H9 (cell line): ENCODE measurements at regions not wholly inside any gene's neighbourhood (a gene's known extent, or its start where the extent isn't known, plus 50 kb on each side); places are given as distances from the start of the nearest gene placed in this dataset.

Experiments used
- DNase-seq: peaks from one replicate; pipeline ENCODE4 v3.0.0-alpha.2; 2017
- H2AFZ ChIP-seq: one replicate; pipeline ENCODE4 v1.6.1; 2013; ENCODE audit warnings: mild to moderate bottlenecking, low read length, control low read depth, moderate library complexity
- H2AK5ac ChIP-seq: 2 replicates; pipeline ENCODE4 v1.6.1; 2013; ENCODE audit warnings: low read length, control low read depth, mixed read lengths; ENCODE audit not compliant: insufficient read length
- H2BK120ac ChIP-seq: one replicate; pipeline ENCODE4 v1.6.1; 2013; ENCODE audit warnings: low read depth, mild to moderate bottlenecking, low read length, control low read depth, inconsistent platforms; ENCODE audit not compliant: poor library complexity, severe bottlenecking
- H2BK12ac ChIP-seq: 2 replicates; pipeline ENCODE4 v1.6.1; 2013; ENCODE audit warnings: low read length, control low read depth, mixed read lengths, low read depth; ENCODE audit not compliant: insufficient read length
- H2BK15ac ChIP-seq: 2 replicates; pipeline ENCODE4 v1.6.1; 2013; ENCODE audit warnings: low read depth, low read length, control low read depth
- H2BK20ac ChIP-seq: one replicate; pipeline ENCODE4 v1.6.1; 2013; ENCODE audit warnings: low read depth, mild to moderate bottlenecking, low read length, control low read depth, inconsistent platforms; ENCODE audit not compliant: poor library complexity, severe bottlenecking
- H2BK5ac ChIP-seq: 2 replicates; pipeline ENCODE4 v1.6.1; 2013; ENCODE audit warnings: low read length, control low read depth, mixed read lengths; ENCODE audit not compliant: insufficient read length
- H3K14ac ChIP-seq: 2 replicates; pipeline ENCODE4 v1.6.1; 2013; ENCODE audit warnings: low read length, control low read depth; ENCODE audit not compliant: insufficient read depth
- H3K18ac ChIP-seq: 2 replicates; pipeline ENCODE4 v1.6.1; 2013; ENCODE audit warnings: low read depth, mild to moderate bottlenecking, mixed read lengths, low read length, control low read depth; ENCODE audit not compliant: insufficient read length
- H3K23ac ChIP-seq: 2 replicates; pipeline ENCODE4 v1.6.1; 2013; ENCODE audit warnings: low read length, control low read depth, mixed read lengths, low read depth; ENCODE audit not compliant: insufficient read length
- H3K23me2 ChIP-seq: 2 replicates; pipeline ENCODE4 v1.6.1; 2013; ENCODE audit warnings: low read depth, mild to moderate bottlenecking, mixed read lengths, low read length, control low read depth; ENCODE audit not compliant: insufficient read length, poor library complexity, severe bottlenecking
- H3K27ac ChIP-seq: 2 replicates; pipeline ENCODE4 v1.5.1; 2013; ENCODE audit warnings: low read length, control low read depth, mixed read lengths, low read depth; ENCODE audit not compliant: insufficient read length
- H3K27me3 ChIP-seq: 2 replicates; pipeline ENCODE4 v1.6.1; 2013; ENCODE audit warnings: low read length, control low read depth, inconsistent platforms; ENCODE audit not compliant: insufficient read depth
- H3K4ac ChIP-seq: 2 replicates; pipeline ENCODE4 v1.6.1; 2013; ENCODE audit warnings: low read depth, mild to moderate bottlenecking, control low read depth, inconsistent platforms, low read length, moderate library complexity
- H3K4me1 ChIP-seq: 2 replicates; pipeline ENCODE4 v1.6.1; 2013; ENCODE audit warnings: low read length, control low read depth, inconsistent platforms; ENCODE audit not compliant: insufficient read depth
- H3K4me2 ChIP-seq: 2 replicates; pipeline ENCODE4 v1.6.1; 2013; ENCODE audit warnings: low read length, control low read depth, mixed read lengths; ENCODE audit not compliant: insufficient read length, insufficient read depth
- H3K56ac ChIP-seq: 2 replicates; pipeline ENCODE4 v1.6.1; 2013; ENCODE audit warnings: low read depth, mild to moderate bottlenecking, mixed read lengths, low read length, control low read depth; ENCODE audit not compliant: insufficient read length
- H3K79me1 ChIP-seq: 2 replicates; pipeline ENCODE4 v1.6.1; 2013; ENCODE audit warnings: low read depth, mild to moderate bottlenecking, moderate library complexity, low read length, control low read depth, inconsistent platforms; ENCODE audit not compliant: insufficient read depth, poor library complexity, severe bottlenecking
- H3K79me2 ChIP-seq: 2 replicates; pipeline ENCODE4 v1.6.1; 2013; ENCODE audit warnings: low read length, control low read depth, inconsistent platforms; ENCODE audit not compliant: insufficient read depth
- H3K9ac ChIP-seq: 2 replicates; pipeline ENCODE4 v1.6.1; 2013; ENCODE audit warnings: low read length, control low read depth, mixed read lengths; ENCODE audit not compliant: insufficient read length; ENCODE audit errors: extremely low read depth
- H3K9me3 ChIP-seq: one replicate; pipeline ENCODE4 v1.6.1; 2013; ENCODE audit warnings: low read depth, low read length, inconsistent platforms; ENCODE audit not compliant: control insufficient read depth
- H3T11ph ChIP-seq: one replicate; pipeline ENCODE4 v1.6.1; 2013; ENCODE audit warnings: mild to moderate bottlenecking, low read length, control low read depth, inconsistent platforms
- H4K20me1 ChIP-seq: one replicate; pipeline ENCODE4 v1.6.1; 2013; ENCODE audit not compliant: control insufficient read depth, insufficient read length, insufficient read depth
- H4K5ac ChIP-seq: 2 replicates; pipeline ENCODE4 v1.6.1; 2013; ENCODE audit warnings: low read depth, mild to moderate bottlenecking, mixed read lengths, low read length, control low read depth; ENCODE audit not compliant: insufficient read length
- H4K8ac ChIP-seq: replicated peaks from 2 replicates; pipeline ENCODE4 v1.6.1; 2013; ENCODE audit warnings: low read length, control low read depth, mixed read lengths, low read depth; ENCODE audit not compliant: insufficient read length
- H4K91ac ChIP-seq: 2 replicates; pipeline ENCODE4 v1.6.1; 2013; ENCODE audit warnings: low read depth, mild to moderate bottlenecking, moderate library complexity, mixed read lengths, low read length, control low read depth; ENCODE audit not compliant: insufficient read length
- H3K27ac Mint-ChIP-seq, 3 experiments: 2 replicates in 2 of 3; 3 replicates in 1 of 3; pipeline ENCODE4 v1.8.0; 2020 to 2021; ENCODE audit warnings: mixed read lengths in 3 of 3, mild to moderate bottlenecking in 1 of 3, moderate library complexity in 1 of 3
- H3K27me3 Mint-ChIP-seq: 2 replicates; pipeline ENCODE4 v1.8.0; 2021; ENCODE audit warnings: low read depth, mild to moderate bottlenecking, moderate library complexity, mixed read lengths
- H3K36me3 Mint-ChIP-seq, 3 experiments: 2 replicates in 2 of 3; 3 replicates in 1 of 3; pipeline ENCODE4 v1.8.0; 2020 to 2021; ENCODE audit warnings: low read depth in 3 of 3, mixed read lengths in 3 of 3; ENCODE audit not compliant: insufficient read depth in 1 of 3
- H3K4me1 Mint-ChIP-seq, 2 experiments: 2 replicates each; pipeline ENCODE4 v1.8.0; 2020; ENCODE audit warnings: mixed read lengths in 2 of 2
- H3K4me3 Mint-ChIP-seq, 2 experiments: 2 replicates in 1 of 2; 3 replicates in 1 of 2; pipeline ENCODE4 v1.8.0; 2020 to 2021; ENCODE audit warnings: mild to moderate bottlenecking in 2 of 2, mixed read lengths in 2 of 2, moderate library complexity in 1 of 2
- H3K9me3 Mint-ChIP-seq, 2 experiments: 2 replicates in 1 of 2; 3 replicates in 1 of 2; pipeline ENCODE4 v1.8.0; 2020; ENCODE audit warnings: mild to moderate bottlenecking in 2 of 2, mixed read lengths in 2 of 2, moderate library complexity in 1 of 2
- WGBS: extraction: QIAGEN DNeasy Blood & Tissue Kit; methylation state at CpG from one replicate; pipeline ENCODE4 v1.1.7; 2013; ENCODE audit warnings: missing lambda C conversion rate, low lambda C conversion rate, mixed read lengths; ENCODE audit not compliant: insufficient read length; ENCODE audit errors: extremely low coverage; 5-methylcytosine and 5-hydroxymethylcytosine counted together
- TF ChIP-seq, protein P1 (sequence below): fragments of 200-600 bp; sonication (generic); conservative IDR thresholded peaks from 3 replicates; pipeline ENCODE4 v1.8.0; 2021; ENCODE audit warnings: antibody characterized with exemption, mild to moderate bottlenecking

DNA sequence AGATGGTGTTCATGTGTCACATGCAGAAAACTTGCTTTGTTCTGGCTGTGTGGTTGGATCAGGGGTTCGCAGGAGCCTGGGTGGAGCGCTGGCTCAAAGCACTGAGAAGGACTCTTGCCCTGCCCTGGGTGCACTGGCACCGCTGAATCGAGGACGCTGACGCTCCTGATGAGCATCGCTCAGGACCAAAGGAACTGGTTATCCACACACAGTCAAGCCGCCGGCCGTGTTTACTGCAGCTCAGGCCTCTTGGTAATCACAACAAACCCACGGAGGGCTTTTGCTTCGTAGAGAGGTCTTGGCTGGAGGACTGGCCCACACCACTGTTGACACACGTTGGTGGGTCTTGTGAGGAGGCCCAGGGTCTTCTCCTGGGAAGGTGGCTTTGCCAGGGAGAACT lies 299.4 kb upstream of the IRX2 start:
- peaks cover under 1 to 2% of the 10 kb centered on the region in 2 experiments; a peak in 2 of 4 replicates for H3K4me1 Mint-ChIP-seq
- Histone ChIP-seq H3K56ac (no peak overlapping the region), H3K14ac (no peak overlapping the region), H3K23ac (no peak overlapping the region), H3K27me3 (no peaks in the 10 kb centered on the region), H4K5ac (no peak overlapping the region), H3K79me1 (no peaks in the 10 kb centered on the region), H3K9ac (no peak overlapping the region), H2BK20ac (no peak overlapping the region), H3K18ac (no peak overlapping the region), H4K8ac (no peak overlapping the region), H3K4ac (no peak overlapping the region), H2BK12ac (no peak overlapping the region), H2BK5ac (no peak overlapping the region), H3K27ac (no peak overlapping the region), H3K4me2 (no peak overlapping the region), H2AK5ac (no peak overlapping the region), H2BK15ac (no peak overlapping the region), H2BK120ac (no peak overlapping the region), H4K20me1 (no peaks in the 10 kb centered on the region), H3K79me2 (no peaks in the 10 kb centered on the region), H4K91ac (no peak overlapping the region), H3K4me1 (no peaks in the 10 kb centered on the region), H3T11ph (no peak overlapping the region), H3K23me2 (no peaks in the 10 kb centered on the region), H3K9me3 (no peaks in the 10 kb centered on the region), H2AFZ (no peak overlapping the region)
- no CpG with 5 or more reads among the region's 13 CpGs for WGBS
- H3K27ac Mint-ChIP-seq: no peak overlapping the region
- TF ChIP-seq, protein P1, sequence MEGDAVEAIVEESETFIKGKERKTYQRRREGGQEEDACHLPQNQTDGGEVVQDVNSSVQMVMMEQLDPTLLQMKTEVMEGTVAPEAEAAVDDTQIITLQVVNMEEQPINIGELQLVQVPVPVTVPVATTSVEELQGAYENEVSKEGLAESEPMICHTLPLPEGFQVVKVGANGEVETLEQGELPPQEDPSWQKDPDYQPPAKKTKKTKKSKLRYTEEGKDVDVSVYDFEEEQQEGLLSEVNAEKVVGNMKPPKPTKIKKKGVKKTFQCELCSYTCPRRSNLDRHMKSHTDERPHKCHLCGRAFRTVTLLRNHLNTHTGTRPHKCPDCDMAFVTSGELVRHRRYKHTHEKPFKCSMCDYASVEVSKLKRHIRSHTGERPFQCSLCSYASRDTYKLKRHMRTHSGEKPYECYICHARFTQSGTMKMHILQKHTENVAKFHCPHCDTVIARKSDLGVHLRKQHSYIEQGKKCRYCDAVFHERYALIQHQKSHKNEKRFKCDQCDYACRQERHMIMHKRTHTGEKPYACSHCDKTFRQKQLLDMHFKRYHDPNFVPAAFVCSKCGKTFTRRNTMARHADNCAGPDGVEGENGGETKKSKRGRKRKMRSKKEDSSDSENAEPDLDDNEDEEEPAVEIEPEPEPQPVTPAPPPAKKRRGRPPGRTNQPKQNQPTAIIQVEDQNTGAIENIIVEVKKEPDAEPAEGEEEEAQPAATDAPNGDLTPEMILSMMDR: no peak
- DNase-seq: no peak
- no peaks in the 10 kb centered on the region for H3K9me3 Mint-ChIP-seq
- no peak overlapping the region for H3K4me3 Mint-ChIP-seq
- H3K27me3 Mint-ChIP-seq: no peaks in the 10 kb centered on the region
- H3K36me3 Mint-ChIP-seq: peaks cover 0 to 1% (median 0%) of the 10 kb centered on the region in 3 experiments; a peak in 1 of 7 replicates
